ENCODE measurements at regions not wholly inside any gene's neighbourhood (a gene's known extent, or its start where the extent isn't known, plus 50 kb on each side); places are given as distances from the start of the nearest gene placed in this dataset.

DNA sequence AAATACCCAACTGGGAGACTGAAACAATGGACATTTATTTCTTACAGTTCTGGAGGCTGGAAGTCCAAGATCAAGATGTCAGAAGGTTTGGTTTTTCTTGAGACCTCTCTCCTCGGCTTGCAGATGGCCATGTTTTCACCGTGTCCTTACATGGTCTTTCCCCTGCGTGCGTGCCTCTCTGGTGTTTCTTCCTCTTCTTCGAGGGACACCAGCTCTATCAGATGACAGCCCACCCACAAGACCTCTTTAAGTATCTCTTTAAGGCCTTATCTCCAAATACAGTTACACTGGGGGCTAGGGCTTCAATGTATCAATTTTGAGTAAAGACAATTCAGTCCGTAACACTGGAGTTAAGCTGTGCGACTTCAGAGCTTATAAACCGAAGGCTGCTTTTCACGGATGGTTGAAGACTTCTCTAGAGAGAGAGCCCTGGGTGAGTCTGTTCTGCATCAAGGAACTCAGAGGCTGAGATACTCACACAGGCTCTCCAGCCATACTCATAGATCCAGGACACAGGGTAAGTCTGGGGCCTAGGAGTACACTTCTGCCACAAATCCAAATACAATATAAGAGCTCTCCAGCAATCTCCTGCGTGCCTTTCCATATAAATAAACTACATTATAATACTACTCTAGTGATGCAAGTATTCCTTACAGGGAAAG lies 339.9 kb upstream of the PKDCC start:
- FAIRE-seq: no peak

DNA sequence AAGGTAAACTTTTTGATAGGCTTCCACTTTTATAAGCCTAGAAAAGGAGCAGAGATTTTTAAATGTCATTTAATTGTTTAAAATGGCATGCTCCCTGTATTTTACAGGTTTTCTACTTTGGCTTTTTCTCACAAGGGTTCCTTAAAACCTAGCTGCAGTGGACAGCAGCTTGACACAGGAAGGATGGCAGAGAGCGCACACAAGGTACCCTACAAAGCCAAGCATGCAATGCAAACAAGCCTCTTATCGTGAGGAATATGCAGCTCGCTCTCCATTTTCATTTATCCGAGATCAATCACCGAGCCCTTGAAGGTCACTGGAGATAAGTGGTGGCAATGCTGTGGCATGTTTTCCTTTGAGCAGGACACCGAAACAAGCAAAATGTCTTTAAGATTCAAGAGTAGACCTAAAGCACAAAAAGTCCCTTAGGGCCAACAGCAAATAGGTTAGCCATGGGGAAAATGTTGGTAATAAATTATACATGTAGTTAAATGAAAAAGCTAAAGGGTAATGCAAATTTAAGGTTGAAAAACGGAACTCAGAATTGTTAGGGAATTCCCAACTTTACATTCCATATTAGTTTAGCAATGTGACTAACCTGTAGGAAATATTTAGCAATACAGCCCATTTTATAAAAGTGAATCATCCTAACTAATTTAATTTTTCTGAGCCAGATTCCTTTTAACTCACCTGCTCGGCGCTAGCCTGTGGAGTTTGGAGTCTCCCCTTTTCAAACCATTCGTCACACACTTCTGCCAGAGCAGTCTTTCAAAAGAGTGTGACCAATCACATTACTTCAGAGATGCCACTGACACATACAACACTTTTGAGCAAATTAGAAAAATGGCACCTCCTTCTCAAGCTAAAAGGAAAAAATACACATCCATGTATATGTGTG lies 337.9 kb upstream of the PKDCC start:
- FAIRE-seq: no peak

DNA sequence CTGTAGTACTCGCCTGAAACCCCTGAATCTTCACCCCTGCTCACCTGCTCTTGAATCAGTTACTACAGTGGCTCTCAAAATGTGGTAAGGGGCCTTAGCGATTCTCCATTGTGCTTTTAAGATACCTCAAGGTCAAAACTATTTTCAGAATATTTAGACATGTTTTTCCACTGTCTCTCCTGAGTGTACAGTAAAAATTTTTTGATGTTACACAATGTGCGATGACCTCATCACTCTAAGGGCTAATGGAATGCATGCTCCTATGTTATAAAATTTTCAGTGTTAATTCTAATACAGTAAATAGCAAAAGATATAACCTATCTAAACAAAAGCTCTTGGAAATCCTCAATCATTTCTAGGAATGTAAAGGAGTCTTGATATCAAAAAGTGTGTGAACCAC lies 336.9 kb upstream of the PKDCC start:
- no peak for FAIRE-seq

DNA sequence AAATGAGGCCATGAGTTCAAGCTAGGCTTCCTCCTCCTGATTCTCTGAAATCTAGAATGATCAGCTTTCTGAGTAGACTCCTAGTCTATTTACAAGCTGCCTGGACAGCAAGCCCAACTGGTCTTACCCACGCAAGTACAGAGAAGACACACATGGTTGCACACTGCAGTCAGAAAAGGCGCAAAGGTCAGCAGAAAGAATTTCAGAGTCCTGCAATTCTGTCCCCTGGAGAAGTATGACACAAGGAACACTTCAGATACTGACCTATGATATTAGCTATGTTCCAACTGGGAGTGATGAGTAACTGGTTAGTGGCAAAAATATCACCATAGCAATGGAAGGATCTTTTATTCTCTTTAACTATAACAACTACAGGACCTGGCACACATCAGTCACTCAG lies 336.1 kb upstream of the PKDCC start:
- no peak for FAIRE-seq

DNA sequence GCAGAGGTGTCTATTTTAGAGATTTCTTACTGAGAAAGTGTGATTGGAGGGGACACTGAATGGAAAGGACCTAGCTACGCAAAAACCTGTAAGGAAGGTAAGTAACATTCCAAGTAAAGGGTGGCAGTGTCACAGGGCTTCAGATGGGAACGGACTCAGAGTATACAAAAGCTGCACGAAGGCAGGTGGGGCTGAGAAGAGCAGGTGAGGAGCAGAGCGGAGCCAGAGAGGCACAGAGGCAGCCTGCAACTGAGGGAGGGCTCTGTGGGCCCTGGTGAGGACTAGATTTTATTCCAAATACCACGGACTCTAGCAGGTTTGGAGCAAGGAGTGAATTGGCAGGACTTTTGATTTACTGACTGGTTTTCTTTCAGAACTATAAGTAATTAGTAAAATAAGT lies 331.3 kb upstream of the PKDCC start:
- FAIRE-seq: no peak

DNA sequence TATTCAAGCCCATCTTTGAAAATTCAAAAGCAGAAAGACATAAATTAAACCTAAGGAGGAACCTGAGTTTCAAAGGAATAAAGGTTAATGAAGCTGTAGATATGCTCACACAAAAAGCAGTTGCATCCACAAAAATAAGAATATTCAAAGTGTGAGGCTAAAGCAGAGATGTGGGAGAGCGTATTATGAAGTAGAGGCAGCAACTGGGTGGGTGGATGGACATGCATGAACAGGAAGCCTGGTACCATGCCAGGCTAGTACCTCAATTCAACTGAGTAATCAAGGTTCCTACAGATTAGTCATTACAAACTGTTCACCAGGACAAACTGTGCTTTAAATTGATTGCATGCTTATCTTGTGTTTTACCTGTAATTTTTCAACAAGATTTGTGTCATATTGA lies 330.0 kb upstream of the PKDCC start:
- no peak for FAIRE-seq

DNA sequence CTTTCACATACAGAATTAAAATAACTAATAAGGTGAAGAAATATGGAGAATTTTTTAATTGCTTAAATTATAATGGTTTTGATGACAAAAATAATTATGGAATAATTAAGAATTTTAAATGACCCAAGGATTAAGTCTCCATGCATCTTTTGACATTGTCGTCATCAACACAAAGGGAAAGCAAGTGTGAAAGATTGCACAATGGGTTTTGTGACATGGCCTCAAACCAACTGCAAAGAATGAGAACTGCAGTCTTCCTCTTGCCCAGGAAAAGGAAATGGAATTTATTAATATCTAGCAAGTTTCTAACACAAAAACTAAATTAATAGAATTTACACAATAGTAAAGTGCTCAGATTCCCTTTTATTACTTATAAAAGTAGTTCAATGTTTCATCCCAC lies 329.1 kb upstream of the PKDCC start:
- FAIRE-seq: no peak

DNA sequence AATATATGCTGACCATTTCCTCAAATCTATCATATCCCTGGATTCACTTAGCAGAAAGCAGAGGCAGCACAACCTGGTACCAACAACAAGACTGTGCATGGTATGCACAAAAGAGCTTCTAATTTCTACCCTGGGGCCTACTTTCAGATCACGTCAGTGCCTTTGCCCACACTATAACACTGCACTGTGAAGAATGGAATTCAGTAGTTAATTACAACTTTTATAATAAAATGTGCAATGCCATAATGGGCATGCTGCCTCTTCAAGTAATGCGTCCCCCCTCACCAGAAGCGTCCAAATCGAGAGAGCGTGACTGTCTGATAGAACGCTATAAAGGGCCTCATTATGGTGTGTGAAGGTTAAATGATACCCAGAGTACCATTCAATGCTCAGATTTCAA lies 328.1 kb upstream of the PKDCC start:
- no peak for FAIRE-seq

DNA sequence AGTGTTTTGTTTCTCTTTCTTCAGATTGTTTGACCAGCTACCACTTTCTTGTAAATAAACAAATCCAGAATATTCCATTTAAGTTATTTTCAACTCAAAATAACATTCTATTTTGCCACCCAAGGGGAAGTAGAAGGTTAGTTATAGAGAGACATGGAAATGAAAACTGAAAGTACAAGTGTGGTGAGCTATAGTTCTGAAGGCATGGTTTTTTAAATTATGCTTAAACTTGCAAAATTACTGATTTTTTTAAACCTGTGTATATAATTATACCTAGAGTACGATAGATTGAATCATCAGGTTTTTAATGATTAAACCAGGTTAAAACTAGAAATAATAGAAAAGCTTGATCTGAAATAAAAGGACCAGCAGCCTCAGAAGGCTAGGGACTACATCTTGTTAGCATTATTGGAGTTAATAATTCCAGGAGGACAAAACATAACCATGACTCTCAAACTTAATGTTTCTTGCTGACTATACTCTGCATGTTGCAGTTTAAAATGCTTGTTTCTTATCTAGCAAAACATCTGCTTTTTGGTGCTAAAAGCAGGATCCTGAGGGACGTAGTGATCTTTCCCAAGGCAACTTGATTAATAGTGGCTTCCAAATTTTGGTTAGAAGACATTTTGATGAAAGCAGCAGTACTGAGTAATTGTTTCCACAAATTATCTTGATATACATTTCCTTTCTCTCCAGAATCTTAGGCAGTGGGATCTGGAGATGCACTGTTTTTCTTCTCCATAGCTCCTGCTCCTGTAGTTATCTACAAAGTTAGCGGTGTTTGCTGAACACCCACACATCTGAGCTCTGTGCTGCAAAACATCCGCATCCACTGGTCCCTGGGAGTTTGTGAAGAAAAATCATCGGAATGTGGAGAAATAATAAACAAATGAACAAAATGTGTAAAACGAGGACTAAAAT lies 327.2 kb upstream of the PKDCC start:
- FAIRE-seq: peak; percentile 56

DNA sequence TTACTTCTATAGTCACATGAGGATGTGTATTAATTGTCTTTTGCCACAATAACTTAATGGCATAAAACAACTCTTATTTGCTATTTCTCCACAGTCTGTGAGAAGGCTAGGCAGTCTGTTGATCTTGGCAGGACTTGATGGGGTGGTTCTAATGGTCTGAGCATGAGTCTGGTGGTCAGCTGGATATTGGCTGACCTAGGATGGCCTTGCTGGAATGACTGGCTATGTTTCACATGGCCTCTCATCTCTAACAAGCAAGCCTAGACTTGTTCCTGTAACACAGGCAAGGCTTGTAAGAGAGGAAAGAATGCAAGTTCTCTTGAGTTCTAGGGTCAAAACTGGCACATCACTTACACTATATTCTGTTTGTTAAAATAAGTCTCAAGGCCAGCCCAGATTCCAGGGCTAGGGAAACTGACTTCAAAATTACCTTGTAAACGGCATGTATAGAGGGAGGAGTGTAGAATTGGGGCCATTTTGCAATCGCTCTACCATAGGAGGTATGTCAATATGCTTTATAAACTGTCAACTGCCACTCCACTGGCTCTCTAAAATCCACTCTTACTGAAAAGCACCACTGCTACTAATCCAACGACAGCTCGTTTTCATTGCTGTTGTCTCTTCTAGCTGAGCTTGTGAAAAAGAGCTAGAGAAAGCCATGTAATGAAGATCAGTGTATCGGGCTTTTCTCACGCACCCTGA lies 325.0 kb upstream of the PKDCC start:
- no peak for FAIRE-seq

DNA sequence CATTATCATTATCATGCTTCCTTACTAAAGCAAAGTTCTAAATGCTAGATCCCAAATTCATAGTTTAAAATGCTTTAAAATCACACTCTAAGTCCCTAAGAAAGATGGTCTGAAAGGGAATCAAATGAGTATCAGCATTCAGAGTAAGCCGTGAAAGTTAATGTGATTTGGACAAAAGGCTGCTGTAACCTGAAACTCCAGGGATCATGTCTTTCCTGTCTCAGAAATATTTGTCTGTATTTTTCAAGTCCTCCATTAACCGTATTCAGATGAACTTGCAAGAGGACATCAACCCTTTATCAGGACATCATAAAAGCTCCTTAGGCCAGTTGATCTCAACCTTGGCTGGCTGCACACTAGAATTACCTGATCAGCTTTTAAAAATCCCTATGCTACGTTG lies 324.3 kb upstream of the PKDCC start:
- FAIRE-seq: no peak

DNA sequence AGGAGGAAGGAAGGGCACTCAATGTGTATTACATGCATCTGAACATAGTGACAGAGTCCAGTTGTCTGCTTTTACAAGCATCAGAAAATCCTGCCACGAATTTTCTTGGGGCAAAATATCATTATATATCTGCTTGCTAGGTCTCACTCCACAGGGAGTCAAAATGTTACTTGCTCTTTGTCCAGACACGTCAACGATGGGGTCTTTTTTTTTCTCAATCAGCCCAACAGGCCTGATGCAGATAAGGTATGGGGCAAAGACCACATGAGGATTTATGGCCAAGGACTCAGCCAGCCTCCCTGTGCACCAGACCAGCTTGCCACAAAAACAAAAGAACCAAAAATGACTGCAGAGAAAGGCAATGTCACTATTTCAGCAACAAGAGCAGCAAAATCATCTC lies 323.4 kb upstream of the PKDCC start:
- no peak for FAIRE-seq

DNA sequence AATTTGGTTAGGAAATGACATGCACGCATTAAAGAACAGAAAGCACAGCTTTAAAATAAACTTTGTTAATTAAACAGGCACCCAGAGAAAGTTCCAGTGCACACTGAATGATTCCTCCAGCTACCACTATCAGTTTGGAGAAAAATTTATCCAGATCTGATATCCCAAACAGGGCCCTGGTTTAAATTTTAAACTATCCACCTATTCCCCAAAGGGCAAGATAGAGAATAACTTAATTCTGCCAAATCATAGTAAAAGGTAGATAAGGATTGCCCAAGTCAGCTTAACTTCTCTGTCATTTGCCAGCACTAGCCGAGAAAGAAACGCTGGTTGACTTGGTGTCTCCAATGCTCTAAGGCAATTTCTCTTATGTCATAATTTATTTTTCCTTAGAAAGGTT lies 321.9 kb upstream of the PKDCC start:
- no peak for FAIRE-seq

DNA sequence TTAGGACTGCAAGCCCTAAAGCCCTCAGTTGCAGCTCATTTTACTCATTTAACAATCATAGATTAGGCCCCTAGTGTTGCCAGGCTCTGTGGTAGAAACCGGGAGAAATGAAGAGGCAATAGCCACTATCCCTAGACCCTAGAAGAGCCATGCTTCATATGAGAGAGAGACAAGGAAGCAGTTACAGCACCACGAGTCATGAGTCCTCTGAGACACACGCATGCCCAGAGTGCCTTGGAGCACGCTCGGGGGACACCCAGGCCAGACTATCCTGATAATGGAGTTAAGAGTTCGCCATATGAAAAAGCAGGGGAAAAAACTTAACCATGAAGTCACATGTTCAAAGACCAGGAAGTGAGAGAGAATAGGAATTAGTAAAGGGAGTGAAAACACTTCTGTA lies 321.5 kb upstream of the PKDCC start:
- no peak for FAIRE-seq

DNA sequence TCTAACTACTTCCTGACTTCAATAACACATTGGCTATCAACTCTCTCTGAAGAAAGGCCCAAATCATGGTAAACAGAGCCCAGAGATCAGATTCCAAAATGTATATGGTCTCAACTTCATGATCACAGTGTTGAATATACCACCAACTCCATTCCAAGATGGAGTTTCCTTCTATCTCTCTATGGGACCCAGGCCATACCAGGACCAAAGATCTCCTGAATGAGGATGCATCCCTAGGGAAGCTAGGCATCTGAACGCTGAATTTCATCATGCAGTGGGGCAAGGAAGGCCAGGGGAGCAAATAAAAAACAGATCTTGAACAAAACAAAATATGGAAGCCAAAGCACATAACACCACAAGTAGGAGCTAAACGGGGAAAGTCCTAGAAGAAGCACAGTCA lies 320.7 kb upstream of the PKDCC start:
- FAIRE-seq: no peak

DNA sequence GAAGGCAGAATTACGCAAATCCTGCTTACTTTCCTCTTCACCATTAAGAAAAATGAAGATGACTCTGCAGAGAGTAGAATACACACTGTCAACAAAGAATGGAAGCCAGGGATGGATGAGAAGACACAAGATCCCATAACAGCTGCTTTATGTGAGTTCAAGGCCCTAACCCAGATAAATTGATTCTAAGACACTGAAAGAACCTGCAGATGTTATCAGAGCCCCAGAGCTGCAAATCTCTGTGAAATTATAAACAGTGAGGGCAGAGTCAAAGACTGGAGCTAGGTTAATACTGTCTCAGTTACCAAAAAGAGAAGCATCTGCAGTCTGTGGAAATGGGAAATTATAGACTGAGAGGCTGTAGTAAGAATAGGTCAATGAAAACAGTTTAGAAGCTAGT lies 320.1 kb upstream of the PKDCC start:
- no peak for FAIRE-seq

DNA sequence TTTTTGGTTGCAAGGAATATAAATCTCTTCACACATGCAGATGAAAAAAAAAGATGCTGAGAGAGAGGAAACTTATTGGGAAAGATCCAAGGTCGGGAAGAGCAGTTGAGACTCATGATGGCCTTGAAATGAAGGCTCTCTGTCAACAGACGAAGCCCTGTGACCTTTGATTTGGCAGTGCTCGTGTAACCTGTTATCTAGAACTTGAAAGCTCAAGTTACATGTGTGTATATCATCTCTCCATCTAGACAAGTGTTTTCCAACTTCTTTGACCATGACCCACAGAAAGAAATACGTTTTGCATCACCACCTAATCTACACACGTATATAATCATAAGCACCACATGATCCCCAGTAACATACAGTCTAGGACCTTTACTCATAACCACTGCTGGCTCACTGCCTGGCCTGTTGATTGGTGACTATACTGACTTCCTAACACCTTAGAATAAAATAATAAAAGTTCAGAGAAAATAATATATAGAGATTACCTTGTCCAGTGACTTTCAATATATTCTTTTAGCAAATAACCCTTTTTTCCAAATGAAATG lies 319.0 kb upstream of the PKDCC start:
- no peak for FAIRE-seq

DNA sequence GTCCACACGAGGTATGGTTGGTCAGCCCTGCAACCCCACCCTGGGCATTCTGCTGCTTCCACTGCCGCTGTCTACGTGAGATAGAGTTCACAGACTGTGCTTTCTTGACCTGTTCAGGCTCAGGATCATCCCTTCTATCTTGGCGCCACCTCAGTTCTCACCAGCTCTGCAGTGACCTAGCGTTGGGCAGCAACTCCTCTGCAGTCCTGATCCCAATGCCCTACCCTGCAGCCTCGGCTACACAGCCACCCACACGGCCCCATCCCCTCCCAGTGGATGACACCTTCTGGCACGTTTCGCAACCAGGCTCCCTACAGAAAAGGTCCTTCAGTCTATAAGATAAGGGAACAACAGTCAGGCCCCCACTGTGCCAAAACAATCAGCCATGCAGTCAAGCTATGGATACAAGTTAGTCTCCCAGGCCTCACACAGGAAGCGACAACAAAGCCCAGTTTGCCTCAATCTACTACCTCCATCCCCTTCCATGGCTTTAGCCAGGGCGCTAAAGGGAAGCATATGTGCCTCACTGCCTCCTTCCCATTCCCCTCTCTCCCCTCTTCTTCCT lies 317.9 kb upstream of the PKDCC start:
- no peak for FAIRE-seq

DNA sequence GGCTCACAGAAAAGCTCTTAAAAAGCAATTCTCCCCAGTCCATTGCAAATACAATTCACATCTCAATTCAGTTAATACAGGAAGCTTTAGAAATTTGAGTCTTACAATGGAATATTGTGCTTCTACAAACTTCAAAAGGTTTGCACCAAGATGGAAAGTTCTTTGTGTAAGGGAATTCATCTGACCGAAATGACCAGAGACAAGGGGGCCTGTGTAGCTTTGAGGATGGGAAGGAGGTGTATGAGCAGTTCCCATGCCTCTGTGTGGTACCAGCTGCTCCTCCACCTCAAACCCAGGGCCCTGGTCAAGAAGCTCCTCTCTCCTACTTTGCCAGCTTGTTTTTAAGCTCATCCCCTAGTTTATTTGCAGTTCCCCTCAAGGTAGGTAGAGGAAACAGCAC lies 312.8 kb upstream of the PKDCC start:
- no peak for FAIRE-seq

DNA sequence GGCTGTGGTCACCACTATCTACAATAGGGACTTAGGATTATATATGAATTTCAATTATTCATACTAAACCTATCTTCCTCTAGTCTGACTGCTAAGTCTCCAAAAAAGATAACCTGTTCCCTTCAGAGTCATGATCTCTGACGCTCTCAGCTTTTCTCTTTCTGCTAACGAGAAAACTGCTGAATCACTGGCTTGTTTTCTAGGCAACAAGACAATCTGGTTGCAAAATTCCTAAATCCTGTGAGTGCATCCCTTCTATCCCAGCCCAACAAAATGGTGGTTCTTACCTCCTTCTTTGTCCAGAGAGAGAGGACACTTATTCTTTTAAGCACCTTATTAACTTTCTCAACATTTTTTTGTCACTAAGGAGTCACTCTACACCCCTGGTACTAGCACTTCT lies 312.3 kb upstream of the PKDCC start:
- FAIRE-seq: no peak

DNA sequence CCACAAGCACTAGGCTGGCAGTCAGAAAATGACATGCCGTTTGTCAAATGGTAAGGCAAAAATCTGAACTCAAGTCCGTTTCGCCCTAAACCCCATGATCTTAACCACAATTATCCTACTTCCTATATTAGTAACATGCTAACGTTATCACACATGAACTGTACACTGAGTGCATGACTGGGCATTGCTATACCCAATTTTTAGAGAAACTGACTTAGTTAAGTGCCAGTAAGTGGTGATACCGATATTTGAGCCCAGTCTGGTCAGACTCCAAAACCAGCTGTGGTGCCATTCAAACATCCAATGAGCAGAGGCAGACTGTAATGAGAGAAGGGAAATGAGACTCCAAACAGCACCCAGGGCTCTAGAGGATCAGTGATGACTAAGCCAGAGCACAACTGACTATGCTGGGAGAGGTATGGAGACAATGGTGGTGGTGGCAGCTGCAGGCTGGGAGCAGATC lies 311.7 kb upstream of the PKDCC start:
- FAIRE-seq: no peak

DNA sequence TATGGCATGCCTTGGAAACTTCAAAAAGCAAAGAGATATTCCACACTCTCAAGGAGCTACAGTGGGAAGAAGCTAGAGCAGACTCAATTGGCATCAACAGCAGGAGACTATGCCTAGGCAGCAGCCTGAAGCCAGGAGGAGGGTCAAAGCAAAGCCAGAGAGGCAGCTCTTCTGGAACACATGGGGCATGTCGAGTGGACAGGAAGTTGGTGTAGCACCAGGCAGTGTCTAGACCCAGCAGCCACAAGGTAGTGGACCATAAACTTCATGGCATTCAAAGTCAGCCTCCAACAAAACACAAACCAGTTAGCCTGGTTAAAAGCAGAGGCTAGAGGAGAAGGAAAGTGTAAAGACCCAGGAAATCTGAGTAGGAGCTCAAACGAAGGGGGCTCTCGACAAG lies 311.2 kb upstream of the PKDCC start:
- FAIRE-seq: no peak
